SU-DHL-6 (cell line): ENCODE measurements at regions not wholly inside any gene's neighbourhood (a gene's known extent, or its start where the extent isn't known, plus 50 kb on each side); places are given as distances from the start of the nearest gene placed in this dataset.

Experiments used
- CTCF ChIP-seq: fragments of 200-600 bp; sonication (generic); IDR thresholded peaks from one replicate; pipeline ENCODE4 v1.5.1; 2017; ENCODE audit warnings: antibody characterized with exemption, mild to moderate bottlenecking, low read length, moderate library complexity; ENCODE audit not compliant: insufficient read depth, poor library complexity, severe bottlenecking
- EZH2phosphoT487 ChIP-seq: fragments of 200-600 bp; sonication (generic), shearing (Covaris generic); conservative IDR thresholded peaks from 2 replicates; pipeline ENCODE4 v1.6.1; 2018; ENCODE audit warnings: mild to moderate bottlenecking, antibody characterized with exemption, low read length, moderate library complexity, mixed read lengths

- TF ChIP-seq CTCF (no peak), EZH2phosphoT487 (no peak)
Measured at GRCh38 chr16:65698791-65699321, 577.0 kb upstream of the CDH11 start.
